Lower lobe of right lung (tissue), 2 donors: ENCODE measurements at regions not wholly inside any gene's neighbourhood (a gene's known extent, or its start where the extent isn't known, plus 50 kb on each side); places are given as distances from the start of the nearest gene placed in this dataset.

Source experiments
- ATAC-seq, 2 donors: fragments of 200-7000 bp; cut with Tn5 transposase; one replicate each; pipeline ENCODE4 v1.9.1; 2020 to 2022; ENCODE audit warnings: mild to moderate bottlenecking in 2 of 2, moderate library complexity in 2 of 2
- DNase-seq: peaks from one replicate; pipeline ENCODE4 v3.0.0-alpha.2; 2020
- H3K27ac ChIP-seq: fragments of 200-600 bp; one replicate; pipeline ENCODE4 v1.8.0; 2022
- H3K27me3 ChIP-seq: fragments of 200-600 bp; one replicate; pipeline ENCODE4 v1.8.0; 2022; ENCODE audit warnings: low read depth
- H3K36me3 ChIP-seq: fragments of 200-600 bp; one replicate; pipeline ENCODE4 v1.8.0; 2022; ENCODE audit warnings: mild to moderate bottlenecking
- H3K4me1 ChIP-seq: fragments of 200-600 bp; one replicate; pipeline ENCODE4 v1.8.0; 2022
- H3K4me3 ChIP-seq: fragments of 200-600 bp; one replicate; pipeline ENCODE4 v1.8.0; 2022; ENCODE audit warnings: mild to moderate bottlenecking
- H3K9me3 ChIP-seq: fragments of 200-600 bp; one replicate; pipeline ENCODE4 v1.8.0; 2022
- CTCF ChIP-seq: fragments of 200-600 bp; IDR thresholded peaks from one replicate; pipeline ENCODE4 v1.8.0; 2022; ENCODE audit warnings: antibody characterized with exemption, mild to moderate bottlenecking
- intact Hi-C: fragments of 100-400 bp; cut with DNase I; formaldehyde crosslinking; loops from one replicate; pipeline ENCODE4 v1.11.0; 2022
- donor health status: DM: no; HTN: yes; CAD: no; lungs with severe emphysema.

- no peak overlapping the region for H3K4me3 ChIP-seq
- no peaks in the 10 kb centered on the region for H3K27me3 ChIP-seq
- no peak for TF ChIP-seq CTCF
- DNase-seq (no peak), ATAC-seq (no peak)
- no peak overlapping the region for H3K27ac ChIP-seq
- H3K4me1 ChIP-seq = no peaks in the 10 kb centered on the region
- no peaks in the 10 kb centered on the region for H3K9me3 ChIP-seq
- intact Hi-C loops = no loop called here
- H3K36me3 ChIP-seq = no peaks in the 10 kb centered on the region
Measured at GRCh38 chr2:107588181-107588580, 238.5 kb upstream of the RGPD4 start.

- intact Hi-C loops = no loop called here
Measured at GRCh38 chr2:107589079-107589491, 237.6 kb upstream of the RGPD4 start.

GRCh38 chr2:107591561-107592279 is 235.0 kb upstream of the RGPD4 start:
- Histone ChIP-seq H3K4me1 (no peaks in the 10 kb centered on the region), H3K36me3 (no peaks in the 10 kb centered on the region), H3K9me3 (no peaks in the 10 kb centered on the region), H3K27ac (no peak overlapping the region), H3K4me3 (no peak overlapping the region), H3K27me3 (no peaks in the 10 kb centered on the region)
- TF ChIP-seq CTCF = no peak
- DNase-seq (no peak), ATAC-seq (no peak)
- intact Hi-C loops = no loop called here

More at GRCh38 chr2:107589079-107589491, 237.6 kb upstream of the RGPD4 start:
- DNase-seq (no peak), ATAC-seq (no peak)
- H3K9me3 ChIP-seq = no peaks in the 10 kb centered on the region
- H3K4me1 ChIP-seq = no peaks in the 10 kb centered on the region
- no peak overlapping the region for H3K4me3 ChIP-seq
- no peaks in the 10 kb centered on the region for H3K36me3 ChIP-seq
- H3K27me3 ChIP-seq = no peaks in the 10 kb centered on the region
- no peak for TF ChIP-seq CTCF
- H3K27ac ChIP-seq = no peak overlapping the region

GRCh38 chr2:107592280-107592624 is 234.4 kb upstream of the RGPD4 start:
- TF ChIP-seq CTCF = no peak
- no peaks in the 10 kb centered on the region for H3K9me3 ChIP-seq
- no peaks in the 10 kb centered on the region for H3K27me3 ChIP-seq
- H3K27ac ChIP-seq = no peak overlapping the region
- DNase-seq = no peak
- no peaks in the 10 kb centered on the region for H3K4me1 ChIP-seq
- no peak for ATAC-seq
- intact Hi-C loops = no loop called here
- H3K36me3 ChIP-seq = no peaks in the 10 kb centered on the region
- H3K4me3 ChIP-seq = no peak overlapping the region

GRCh38 chr2:107595285-107595684 is 231.4 kb upstream of the RGPD4 start:
- DNase-seq = no peak
- intact Hi-C loops = no loop called here
- Histone ChIP-seq H3K27me3 (no peaks in the 10 kb centered on the region), H3K27ac (no peak overlapping the region), H3K4me1 (no peaks in the 10 kb centered on the region), H3K9me3 (no peaks in the 10 kb centered on the region), H3K4me3 (no peak overlapping the region), H3K36me3 (no peaks in the 10 kb centered on the region)
- ATAC-seq = no peak
- TF ChIP-seq CTCF = no peak
